Neuron (in vitro differentiated cells): ENCODE measurements at regions not wholly inside any gene's neighbourhood (a gene's known extent, or its start where the extent isn't known, plus 50 kb on each side); places are given as distances from the start of the nearest gene placed in this dataset.

Source experiments
- H2AFZ ChIP-seq: one replicate; pipeline ENCODE4 v1.6.1; 2013; ENCODE audit warnings: low read depth, mild to moderate bottlenecking, inconsistent platforms, low read length, moderate library complexity
- H3K27me3 ChIP-seq: one replicate; pipeline ENCODE4 v1.6.1; 2013; ENCODE audit warnings: low read length; ENCODE audit not compliant: insufficient read depth
- H3K36me3 ChIP-seq: one replicate; pipeline ENCODE4 v1.6.1; 2013; ENCODE audit warnings: low read length; ENCODE audit not compliant: insufficient read depth
- H3K4me1 ChIP-seq: one replicate; pipeline ENCODE4 v1.6.1; 2013; ENCODE audit warnings: low read length; ENCODE audit not compliant: insufficient read depth
- H3K4me3 ChIP-seq: 2 replicates; pipeline ENCODE4 v1.5.1; 2013; ENCODE audit warnings: mild to moderate bottlenecking, low read length, moderate library complexity
- H3K9me3 ChIP-seq: one replicate; pipeline ENCODE4 v1.6.1; 2013; ENCODE audit warnings: low read length

GRCh38 chr2:59677158-59677557, 876.3 kb downstream of the BCL11A start:
- Histone ChIP-seq H3K27me3 (no peaks in the 10 kb centered on the region), H3K9me3 (no peaks in the 10 kb centered on the region), H2AFZ (no peak overlapping the region), H3K4me1 (no peaks in the 10 kb centered on the region), H3K36me3 (no peaks in the 10 kb centered on the region), H3K4me3 (no peak overlapping the region)

GRCh38 chr2:59674100-59674499, 879.4 kb downstream of the BCL11A start:
- Histone ChIP-seq H3K36me3 (no peaks in the 10 kb centered on the region), H3K4me1 (no peaks in the 10 kb centered on the region), H3K4me3 (no peak overlapping the region), H3K9me3 (no peaks in the 10 kb centered on the region), H2AFZ (no peak overlapping the region), H3K27me3 (no peaks in the 10 kb centered on the region)

GRCh38 chr2:59665021-59665420, 888.4 kb downstream of the BCL11A start:
- no peaks in the 10 kb centered on the region for H3K27me3 ChIP-seq
- H3K36me3 ChIP-seq: no peaks in the 10 kb centered on the region
- no peak overlapping the region for H2AFZ ChIP-seq
- H3K9me3 ChIP-seq: no peaks in the 10 kb centered on the region
- no peak overlapping the region for H3K4me3 ChIP-seq
- H3K4me1 ChIP-seq: no peaks in the 10 kb centered on the region

GRCh38 chr2:59662127-59662861, 891.2 kb downstream of the BCL11A start:
- Histone ChIP-seq H3K36me3 (no peaks in the 10 kb centered on the region), H3K4me1 (no peaks in the 10 kb centered on the region), H3K4me3 (no peak overlapping the region), H2AFZ (no peak overlapping the region), H3K9me3 (no peaks in the 10 kb centered on the region), H3K27me3 (no peaks in the 10 kb centered on the region)

GRCh38 chr2:59660262-59660661, 893.2 kb downstream of the BCL11A start:
- Histone ChIP-seq H3K4me3 (no peak overlapping the region), H2AFZ (no peak overlapping the region), H3K4me1 (no peaks in the 10 kb centered on the region), H3K9me3 (no peaks in the 10 kb centered on the region), H3K27me3 (no peaks in the 10 kb centered on the region), H3K36me3 (no peaks in the 10 kb centered on the region)

GRCh38 chr2:59658906-59659635, 894.4 kb downstream of the BCL11A start:
- no peaks in the 10 kb centered on the region for H3K27me3 ChIP-seq
- H2AFZ ChIP-seq: no peak overlapping the region
- H3K4me3 ChIP-seq: no peak overlapping the region
- H3K36me3 ChIP-seq: no peaks in the 10 kb centered on the region
- no peaks in the 10 kb centered on the region for H3K9me3 ChIP-seq
- H3K4me1 ChIP-seq: no peaks in the 10 kb centered on the region

GRCh38 chr2:59655809-59656208, 897.6 kb downstream of the BCL11A start:
- H3K36me3 ChIP-seq: no peaks in the 10 kb centered on the region
- no peaks in the 10 kb centered on the region for H3K27me3 ChIP-seq
- no peaks in the 10 kb centered on the region for H3K9me3 ChIP-seq
- H3K4me1 ChIP-seq: no peaks in the 10 kb centered on the region
- H2AFZ ChIP-seq: no peak overlapping the region
- no peak overlapping the region for H3K4me3 ChIP-seq

GRCh38 chr2:59654710-59655109, 898.7 kb downstream of the BCL11A start:
- Histone ChIP-seq H3K27me3 (no peaks in the 10 kb centered on the region), H3K9me3 (no peaks in the 10 kb centered on the region), H3K4me3 (no peak overlapping the region), H3K4me1 (no peaks in the 10 kb centered on the region), H3K36me3 (no peaks in the 10 kb centered on the region), H2AFZ (no peak overlapping the region)

- no peak overlapping the region for H2AFZ ChIP-seq
- no peaks in the 10 kb centered on the region for H3K27me3 ChIP-seq
- no peaks in the 10 kb centered on the region for H3K9me3 ChIP-seq
These were observed 900.3 kb downstream of the BCL11A start for GRCh38 chr2:59653164-59653563.

GRCh38 chr2:59630789-59631188, 922.7 kb downstream of the BCL11A start:
- Histone ChIP-seq H3K9me3 (no peaks in the 10 kb centered on the region), H2AFZ (no peak overlapping the region), H3K4me1 (no peaks in the 10 kb centered on the region)

More at GRCh38 chr2:59653164-59653563, 900.3 kb downstream of the BCL11A start:
- no peaks in the 10 kb centered on the region for H3K4me1 ChIP-seq
- H3K36me3 ChIP-seq: no peaks in the 10 kb centered on the region
- no peak overlapping the region for H3K4me3 ChIP-seq

GRCh38 chr2:59627599-59627998, 925.9 kb downstream of the BCL11A start:
- no peak overlapping the region for H3K4me3 ChIP-seq
- H2AFZ ChIP-seq: no peak overlapping the region
- no peaks in the 10 kb centered on the region for H3K4me1 ChIP-seq
- no peaks in the 10 kb centered on the region for H3K9me3 ChIP-seq
- no peaks in the 10 kb centered on the region for H3K27me3 ChIP-seq
- no peaks in the 10 kb centered on the region for H3K36me3 ChIP-seq

More at GRCh38 chr2:59630789-59631188, 922.7 kb downstream of the BCL11A start:
- no peaks in the 10 kb centered on the region for H3K27me3 ChIP-seq
- no peak overlapping the region for H3K4me3 ChIP-seq
- H3K36me3 ChIP-seq: no peaks in the 10 kb centered on the region

GRCh38 chr2:59622599-59623308, 930.7 kb downstream of the BCL11A start:
- Histone ChIP-seq H3K4me3 (no peak overlapping the region), H2AFZ (no peak overlapping the region), H3K27me3 (no peaks in the 10 kb centered on the region), H3K9me3 (no peaks in the 10 kb centered on the region), H3K4me1 (no peaks in the 10 kb centered on the region), H3K36me3 (no peaks in the 10 kb centered on the region)

- H3K36me3 ChIP-seq: no peaks in the 10 kb centered on the region
- H3K9me3 ChIP-seq: no peaks in the 10 kb centered on the region
- no peaks in the 10 kb centered on the region for H3K27me3 ChIP-seq
- H3K4me1 ChIP-seq: no peaks in the 10 kb centered on the region
- H2AFZ ChIP-seq: no peak overlapping the region
- H3K4me3 ChIP-seq: no peak overlapping the region
These were observed 949.3 kb downstream of the BCL11A start for GRCh38 chr2:59604123-59604522.
